Gastrocnemius medialis (tissue), 4 donors: ENCODE measurements at regions not wholly inside any gene's neighbourhood (a gene's known extent, or its start where the extent isn't known, plus 50 kb on each side); places are given as distances from the start of the nearest gene placed in this dataset.

Source experiments
- POLR2A ChIP-seq, 2 donors: fragments of 450-650 bp; IDR thresholded peaks; one replicate each; pipeline ENCODE4 v1.6.1; 2017; ENCODE audit warnings: antibody characterized with exemption in 2 of 2, mild to moderate bottlenecking in 2 of 2, moderate library complexity in 2 of 2
- TF ChIP-seq, protein P1 (sequence below), 5 experiments: fragments of 450-650 bp in 3 of 5; fragments of 200-600 bp in 2 of 5; sonication (generic) in 2 of 5; IDR thresholded peaks in 4 of 5; conservative IDR thresholded peaks in 1 of 5; 1 replicate in 4 of 5; 2 replicates in 1 of 5; pipeline ENCODE4 v1.5.1; 2016 to 2019; ENCODE audit warnings: antibody characterized with exemption in 5 of 5, mild to moderate bottlenecking in 3 of 5, moderate library complexity in 3 of 5

DNA sequence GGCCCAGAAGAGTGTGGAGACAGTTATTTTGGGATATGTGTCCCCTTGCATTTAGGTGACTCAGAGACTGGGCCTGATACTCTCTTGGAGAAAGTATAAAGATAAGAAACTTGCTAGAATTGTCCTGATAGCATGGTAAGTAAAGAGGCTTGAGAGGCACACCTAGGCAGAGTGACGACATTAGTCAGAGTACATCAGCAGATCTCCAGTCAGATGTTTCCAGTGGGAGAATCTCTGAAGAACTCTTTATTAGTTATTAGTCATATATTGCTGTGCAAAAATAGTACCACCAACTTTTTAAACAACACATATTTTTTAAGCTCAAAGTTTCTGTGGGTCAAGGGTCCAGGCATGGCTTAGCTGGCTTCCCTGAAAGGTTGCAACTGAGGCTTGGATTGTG lies 182.6 kb downstream of the NEBL start:
- TF ChIP-seq, protein P1, sequence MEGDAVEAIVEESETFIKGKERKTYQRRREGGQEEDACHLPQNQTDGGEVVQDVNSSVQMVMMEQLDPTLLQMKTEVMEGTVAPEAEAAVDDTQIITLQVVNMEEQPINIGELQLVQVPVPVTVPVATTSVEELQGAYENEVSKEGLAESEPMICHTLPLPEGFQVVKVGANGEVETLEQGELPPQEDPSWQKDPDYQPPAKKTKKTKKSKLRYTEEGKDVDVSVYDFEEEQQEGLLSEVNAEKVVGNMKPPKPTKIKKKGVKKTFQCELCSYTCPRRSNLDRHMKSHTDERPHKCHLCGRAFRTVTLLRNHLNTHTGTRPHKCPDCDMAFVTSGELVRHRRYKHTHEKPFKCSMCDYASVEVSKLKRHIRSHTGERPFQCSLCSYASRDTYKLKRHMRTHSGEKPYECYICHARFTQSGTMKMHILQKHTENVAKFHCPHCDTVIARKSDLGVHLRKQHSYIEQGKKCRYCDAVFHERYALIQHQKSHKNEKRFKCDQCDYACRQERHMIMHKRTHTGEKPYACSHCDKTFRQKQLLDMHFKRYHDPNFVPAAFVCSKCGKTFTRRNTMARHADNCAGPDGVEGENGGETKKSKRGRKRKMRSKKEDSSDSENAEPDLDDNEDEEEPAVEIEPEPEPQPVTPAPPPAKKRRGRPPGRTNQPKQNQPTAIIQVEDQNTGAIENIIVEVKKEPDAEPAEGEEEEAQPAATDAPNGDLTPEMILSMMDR (IDR thresholded peaks at IDR 0.05 in 4 of 5, conservative IDR thresholded peaks at IDR 0.05 in 1 of 5), result no peak
- no peak for TF ChIP-seq POLR2A (IDR thresholded peaks at IDR 0.05)
